ENCODE measurements at regions not wholly inside any gene's neighbourhood (a gene's known extent, or its start where the extent isn't known, plus 50 kb on each side); places are given as distances from the start of the nearest gene placed in this dataset.

DNA sequence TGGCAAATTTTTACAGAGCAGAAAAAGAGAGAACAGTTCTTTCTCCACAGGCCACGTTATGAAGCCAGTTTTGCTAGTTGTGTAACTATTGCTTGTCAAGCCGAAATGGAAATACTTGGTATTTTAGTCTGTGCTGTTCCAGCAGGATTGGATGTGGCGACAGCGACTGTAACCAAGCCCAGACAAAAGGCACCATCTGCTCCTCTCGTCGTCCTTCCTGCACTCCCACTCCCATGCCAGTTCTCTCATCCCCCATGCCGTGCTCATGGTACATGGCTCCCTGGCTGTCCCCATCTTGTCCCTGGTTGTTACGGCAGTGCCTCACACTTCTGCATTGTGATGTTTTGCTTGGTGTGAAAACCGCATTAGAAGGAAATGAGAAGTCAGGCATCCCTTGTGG lies 185.7 kb upstream of the FZD8 start:
- POLR2A ChIA-PET: no interaction called here
- H3K27ac Mint-ChIP-seq: no peak overlapping the region
- intact Hi-C loops (cut with micrococcal nuclease): no loop called here
- ATAC-seq (no peak), DNase-seq (no peak)
- CTCF ChIA-PET: no interaction called here
- no peaks in the 10 kb centered on the region for H3K27me3 Mint-ChIP-seq
- no peaks in the 10 kb centered on the region for H3K4me1 Mint-ChIP-seq (ENCODE audit: low read depth)
- no peaks in the 10 kb centered on the region for H3K9me3 Mint-ChIP-seq
- TF ChIP-seq, protein P1, sequence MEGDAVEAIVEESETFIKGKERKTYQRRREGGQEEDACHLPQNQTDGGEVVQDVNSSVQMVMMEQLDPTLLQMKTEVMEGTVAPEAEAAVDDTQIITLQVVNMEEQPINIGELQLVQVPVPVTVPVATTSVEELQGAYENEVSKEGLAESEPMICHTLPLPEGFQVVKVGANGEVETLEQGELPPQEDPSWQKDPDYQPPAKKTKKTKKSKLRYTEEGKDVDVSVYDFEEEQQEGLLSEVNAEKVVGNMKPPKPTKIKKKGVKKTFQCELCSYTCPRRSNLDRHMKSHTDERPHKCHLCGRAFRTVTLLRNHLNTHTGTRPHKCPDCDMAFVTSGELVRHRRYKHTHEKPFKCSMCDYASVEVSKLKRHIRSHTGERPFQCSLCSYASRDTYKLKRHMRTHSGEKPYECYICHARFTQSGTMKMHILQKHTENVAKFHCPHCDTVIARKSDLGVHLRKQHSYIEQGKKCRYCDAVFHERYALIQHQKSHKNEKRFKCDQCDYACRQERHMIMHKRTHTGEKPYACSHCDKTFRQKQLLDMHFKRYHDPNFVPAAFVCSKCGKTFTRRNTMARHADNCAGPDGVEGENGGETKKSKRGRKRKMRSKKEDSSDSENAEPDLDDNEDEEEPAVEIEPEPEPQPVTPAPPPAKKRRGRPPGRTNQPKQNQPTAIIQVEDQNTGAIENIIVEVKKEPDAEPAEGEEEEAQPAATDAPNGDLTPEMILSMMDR (IDR thresholded peaks at IDR 0.05): no peak
- no peak overlapping the region for H3K4me3 Mint-ChIP-seq
- H3K36me3 Mint-ChIP-seq (ENCODE audit: low read depth): no peaks in the 10 kb centered on the region

DNA sequence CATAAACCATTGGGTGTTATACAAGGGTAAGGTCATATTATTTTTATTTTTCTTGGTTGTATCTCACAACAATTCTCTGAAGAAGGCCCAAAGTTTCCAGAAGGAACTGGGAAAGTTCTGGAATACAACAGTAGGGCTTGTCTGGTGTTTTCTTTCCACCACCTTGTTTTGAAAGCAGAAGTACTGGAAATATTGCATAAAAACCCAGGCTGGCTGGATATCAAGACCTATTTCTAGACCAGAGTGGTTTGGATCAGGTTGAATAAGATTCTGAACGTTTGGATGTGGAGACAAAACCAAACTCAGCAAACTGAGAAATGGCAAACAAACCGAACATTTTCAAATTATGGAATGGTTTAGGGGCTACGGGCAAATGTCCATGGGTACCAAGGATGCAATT lies 182.6 kb upstream of the FZD8 start:
- DNase-seq: no peak
- intact Hi-C loops (cut with micrococcal nuclease): no loop called here
- CTCF ChIA-PET: interaction anchor here (0.8 kb wide), 1 partner anchor 69 kb away, joined by 3 read pairs; no protein-coding TSS in a partner anchor

DNA sequence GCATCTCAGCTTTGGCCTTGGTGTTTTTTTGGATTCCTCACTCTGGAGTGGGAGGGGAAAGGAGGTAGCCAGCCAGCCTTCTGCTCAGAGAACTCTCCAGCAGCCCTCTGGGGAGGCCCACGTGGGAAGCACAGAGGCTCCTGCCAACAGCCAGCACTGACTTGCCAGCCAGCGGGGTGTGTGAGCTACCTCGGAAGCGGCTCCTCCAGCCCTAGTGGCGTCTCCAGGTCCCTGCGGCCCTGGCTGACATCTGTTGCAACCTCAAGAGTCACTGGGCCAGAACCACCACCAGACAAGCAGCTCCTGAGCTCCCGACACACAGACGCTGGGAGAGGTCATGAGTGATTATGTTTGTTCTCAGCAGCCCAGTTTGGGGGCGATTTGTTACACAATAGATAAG lies 180.2 kb upstream of the FZD8 start:
- no peaks in the 10 kb centered on the region for H3K27me3 Mint-ChIP-seq
- H3K4me3 Mint-ChIP-seq: no peak overlapping the region
- no peak for DNase-seq
- POLR2A ChIA-PET: no interaction called here
- CTCF ChIA-PET: no interaction called here
- no peaks in the 10 kb centered on the region for H3K36me3 Mint-ChIP-seq (ENCODE audit: low read depth)
- no peak overlapping the region for H3K27ac Mint-ChIP-seq
- no peak for ATAC-seq
- H3K4me1 Mint-ChIP-seq (ENCODE audit: low read depth): no peaks in the 10 kb centered on the region
- TF ChIP-seq, protein P1 (IDR thresholded peaks at IDR 0.05): no peak
- peaks cover 1% of the 10 kb centered on the region for H3K9me3 Mint-ChIP-seq
- intact Hi-C loops (cut with micrococcal nuclease): no loop called here

More for the DNA sequence above, 182.6 kb upstream of the FZD8 start:
- ATAC-seq: no peak
- TF ChIP-seq, protein P1 (IDR thresholded peaks at IDR 0.05): no peak
- Mint-ChIP-seq H3K9me3 (no peaks in the 10 kb centered on the region), H3K27me3 (no peaks in the 10 kb centered on the region), H3K27ac (no peak overlapping the region), H3K36me3 (ENCODE audit: low read depth) (no peaks in the 10 kb centered on the region), H3K4me3 (no peak overlapping the region), H3K4me1 (ENCODE audit: low read depth) (no peaks in the 10 kb centered on the region)
- POLR2A ChIA-PET: no interaction called here

DNA sequence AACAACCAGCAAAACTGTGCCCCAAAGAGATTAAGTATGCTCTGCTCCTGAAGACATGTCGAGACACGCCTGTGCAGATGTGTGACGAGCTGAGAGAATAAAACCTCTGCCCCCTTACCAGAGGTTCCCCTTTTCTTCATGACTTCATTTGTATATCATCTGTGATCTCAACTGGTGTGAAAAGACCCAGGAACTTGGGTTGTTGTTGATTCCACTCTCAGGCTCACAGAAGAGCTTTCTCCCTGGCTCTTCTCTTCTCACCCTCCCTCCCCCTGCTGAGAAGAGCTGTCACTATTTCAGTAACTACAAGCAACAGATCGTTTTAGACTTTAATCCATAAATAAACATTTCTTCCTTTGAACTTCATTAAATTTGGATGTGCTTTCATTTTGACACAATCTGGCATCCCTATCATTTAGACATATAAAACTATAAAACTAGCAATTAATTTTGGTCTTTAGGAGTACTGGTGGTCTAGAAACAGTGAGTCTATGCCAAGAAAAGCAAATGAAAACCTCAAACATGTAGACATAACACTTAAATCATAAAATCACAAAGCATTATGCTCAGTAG lies 179.3 kb upstream of the FZD8 start:
- ChIA-PET POLR2A (interaction anchor here (0.7 kb wide), 1 partner anchor 1122 kb away, joined by 3 read pairs; no protein-coding TSS in a partner anchor), CTCF (no interaction called here)
- ATAC-seq: no peak
- H3K27me3 Mint-ChIP-seq: no peaks in the 10 kb centered on the region
- no peak overlapping the region for H3K4me3 Mint-ChIP-seq
- H3K4me1 Mint-ChIP-seq (ENCODE audit: low read depth): no peaks in the 10 kb centered on the region
- TF ChIP-seq, protein P1 (IDR thresholded peaks at IDR 0.05): no peak
- H3K36me3 Mint-ChIP-seq (ENCODE audit: low read depth): no peaks in the 10 kb centered on the region
- DNase-seq: no peak
- peaks cover 1% of the 10 kb centered on the region for H3K9me3 Mint-ChIP-seq
- intact Hi-C loops (cut with micrococcal nuclease): no loop called here
- H3K27ac Mint-ChIP-seq: no peak overlapping the region

DNA sequence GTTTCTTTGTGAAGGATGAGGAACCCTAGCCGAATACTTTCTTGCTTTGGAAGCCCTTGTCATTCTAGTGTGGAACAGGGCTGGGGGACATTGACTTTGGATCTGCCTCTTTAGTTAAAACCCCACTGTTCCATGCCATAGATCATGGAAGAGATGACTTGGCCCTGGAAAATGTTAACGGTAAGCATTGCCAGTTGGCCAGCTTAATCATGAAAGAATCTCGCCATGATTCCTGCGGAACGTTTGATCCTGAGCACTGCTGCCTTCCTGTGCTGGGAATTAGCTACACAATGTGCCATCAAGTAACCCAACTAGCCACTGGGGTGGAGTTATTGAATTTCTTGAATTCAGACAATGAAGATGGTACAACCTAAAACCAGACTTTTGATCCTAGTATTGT lies 177.6 kb upstream of the FZD8 start:
- DNase-seq: no peak
- Mint-ChIP-seq H3K4me1 (ENCODE audit: low read depth) (no peaks in the 10 kb centered on the region), H3K36me3 (ENCODE audit: low read depth) (no peaks in the 10 kb centered on the region), H3K9me3 (peaks cover 4% of the 10 kb centered on the region), H3K27me3 (no peaks in the 10 kb centered on the region), H3K27ac (no peak overlapping the region), H3K4me3 (no peak overlapping the region)
- ChIA-PET POLR2A (no interaction called here), CTCF (no interaction called here)
- intact Hi-C loops (cut with micrococcal nuclease): no loop called here
- no peak for ATAC-seq
- TF ChIP-seq, protein P1 (IDR thresholded peaks at IDR 0.05): no peak
